GM20000 (cell line): ENCODE measurements at regions not wholly inside any gene's neighbourhood (a gene's known extent, or its start where the extent isn't known, plus 50 kb on each side); places are given as distances from the start of the nearest gene placed in this dataset.
"Not testable (repeated sequence)": the region's sequence is repeated elsewhere in the genome, so short reads cannot be mapped to it uniquely, and the experiment has no call there.

Experiments used
- DNase-seq: peaks from one replicate; pipeline ENCODE4 v3.0.0; 2012; ENCODE audit warnings: low spot score
- TF ChIP-seq, protein P1 (sequence below): IDR thresholded peaks from 2 replicates; pipeline ENCODE4 v1.5.1; 2012; ENCODE audit warnings: mild to moderate bottlenecking, control low read depth; ENCODE audit errors: extremely low read depth, missing control alignments

DNA sequence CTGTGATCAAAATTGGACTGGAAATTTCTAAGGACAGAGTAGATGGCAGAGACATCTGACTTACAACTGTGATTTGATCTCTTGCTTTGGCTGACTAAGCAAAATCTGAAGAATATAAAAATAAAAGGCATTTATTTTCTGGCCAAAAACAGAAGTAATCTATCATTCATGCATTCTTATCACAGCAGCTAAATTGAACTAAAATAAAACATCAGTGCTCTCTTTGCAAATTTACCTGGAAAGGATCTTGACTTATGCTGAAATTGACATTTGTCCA is 81.4 kb upstream of the ZNF678 start:
- TF ChIP-seq, protein P1, sequence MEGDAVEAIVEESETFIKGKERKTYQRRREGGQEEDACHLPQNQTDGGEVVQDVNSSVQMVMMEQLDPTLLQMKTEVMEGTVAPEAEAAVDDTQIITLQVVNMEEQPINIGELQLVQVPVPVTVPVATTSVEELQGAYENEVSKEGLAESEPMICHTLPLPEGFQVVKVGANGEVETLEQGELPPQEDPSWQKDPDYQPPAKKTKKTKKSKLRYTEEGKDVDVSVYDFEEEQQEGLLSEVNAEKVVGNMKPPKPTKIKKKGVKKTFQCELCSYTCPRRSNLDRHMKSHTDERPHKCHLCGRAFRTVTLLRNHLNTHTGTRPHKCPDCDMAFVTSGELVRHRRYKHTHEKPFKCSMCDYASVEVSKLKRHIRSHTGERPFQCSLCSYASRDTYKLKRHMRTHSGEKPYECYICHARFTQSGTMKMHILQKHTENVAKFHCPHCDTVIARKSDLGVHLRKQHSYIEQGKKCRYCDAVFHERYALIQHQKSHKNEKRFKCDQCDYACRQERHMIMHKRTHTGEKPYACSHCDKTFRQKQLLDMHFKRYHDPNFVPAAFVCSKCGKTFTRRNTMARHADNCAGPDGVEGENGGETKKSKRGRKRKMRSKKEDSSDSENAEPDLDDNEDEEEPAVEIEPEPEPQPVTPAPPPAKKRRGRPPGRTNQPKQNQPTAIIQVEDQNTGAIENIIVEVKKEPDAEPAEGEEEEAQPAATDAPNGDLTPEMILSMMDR: no peak
- DNase-seq: no peak

DNA sequence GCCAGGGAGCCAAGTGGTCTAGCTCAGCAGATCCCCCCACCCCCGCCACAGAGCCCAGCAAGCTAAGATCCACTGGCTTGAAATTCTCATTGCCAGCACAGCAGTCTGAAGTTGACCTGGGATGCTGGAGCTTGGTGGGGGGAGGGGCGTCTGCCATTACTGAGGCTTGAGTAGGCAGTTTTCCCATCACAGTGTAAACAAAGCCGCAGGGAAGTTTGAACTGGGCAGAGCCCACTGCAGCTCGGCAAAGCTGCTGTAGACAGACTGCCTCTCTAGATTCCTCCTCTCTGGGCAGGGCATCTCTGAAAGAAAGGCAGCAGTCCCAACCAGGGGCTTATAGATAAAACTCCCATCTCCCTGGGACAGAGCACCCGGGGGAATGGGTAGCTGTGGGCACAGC is 89.3 kb upstream of the ZNF678 start:
- DNase-seq: not testable (repeated sequence)

DNA sequence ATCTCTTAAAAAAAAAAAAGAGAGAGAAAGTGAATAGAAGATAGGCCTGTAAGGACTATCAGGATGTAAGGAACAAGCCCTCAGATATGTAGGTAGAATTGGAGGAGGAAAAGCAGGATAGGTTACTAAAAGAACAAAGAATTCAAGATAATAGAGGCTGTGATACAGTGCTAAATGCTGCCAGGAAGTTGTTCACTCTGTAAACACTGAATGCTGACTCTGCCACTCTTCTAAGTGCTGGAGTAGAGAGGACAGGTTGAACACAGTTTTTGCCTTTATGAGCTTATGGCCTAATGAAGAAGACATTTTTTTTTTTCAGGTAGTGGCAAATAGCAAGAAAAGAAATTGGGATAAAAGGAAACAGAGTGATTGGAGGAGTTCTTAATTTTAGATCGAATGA is 90.6 kb upstream of the ZNF678 start:
- TF ChIP-seq, protein P1: no peak
- DNase-seq: no peak

DNA sequence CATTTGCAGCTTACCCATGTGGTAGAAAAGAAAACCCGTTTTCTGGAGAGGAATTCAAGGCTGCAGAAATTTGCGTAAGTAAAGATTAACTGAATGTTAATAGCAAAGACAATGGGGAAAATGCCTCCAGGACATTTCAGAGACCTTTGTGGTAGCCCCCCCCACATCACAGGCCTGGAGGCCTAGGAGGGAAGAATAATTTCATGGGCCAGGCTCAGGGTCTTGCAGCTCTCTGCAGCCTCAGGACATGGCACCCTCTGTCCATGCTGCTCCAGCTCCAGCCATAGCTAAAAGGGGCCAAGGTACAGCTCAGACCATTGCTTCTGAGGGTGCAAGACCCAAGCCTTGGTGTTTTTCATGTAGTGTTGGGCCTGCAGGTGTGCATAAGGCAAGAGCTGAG is 92.7 kb upstream of the ZNF678 start:
- DNase-seq: no peak
- TF ChIP-seq, protein P1: no peak

DNA sequence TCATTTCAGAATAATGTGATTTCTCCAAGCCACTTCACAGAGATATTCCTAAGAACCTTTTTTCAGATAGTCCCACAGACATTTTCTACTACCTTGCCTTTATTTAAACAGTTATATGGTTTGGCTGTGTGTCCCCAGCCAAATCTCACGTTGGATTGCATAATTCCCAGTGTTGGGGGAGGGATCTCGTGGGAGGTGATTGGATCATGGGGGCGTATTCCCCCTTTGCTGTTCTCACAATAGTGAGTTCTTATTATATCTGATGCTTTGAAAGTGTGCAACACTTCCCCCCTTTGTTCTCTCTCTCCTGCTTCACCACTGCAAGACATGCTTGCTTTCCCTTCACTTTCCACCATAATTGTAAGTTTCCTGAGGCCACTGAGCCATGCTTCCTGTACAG is 93.6 kb upstream of the ZNF678 start:
- no peak for DNase-seq
- TF ChIP-seq, protein P1: no peak

DNA sequence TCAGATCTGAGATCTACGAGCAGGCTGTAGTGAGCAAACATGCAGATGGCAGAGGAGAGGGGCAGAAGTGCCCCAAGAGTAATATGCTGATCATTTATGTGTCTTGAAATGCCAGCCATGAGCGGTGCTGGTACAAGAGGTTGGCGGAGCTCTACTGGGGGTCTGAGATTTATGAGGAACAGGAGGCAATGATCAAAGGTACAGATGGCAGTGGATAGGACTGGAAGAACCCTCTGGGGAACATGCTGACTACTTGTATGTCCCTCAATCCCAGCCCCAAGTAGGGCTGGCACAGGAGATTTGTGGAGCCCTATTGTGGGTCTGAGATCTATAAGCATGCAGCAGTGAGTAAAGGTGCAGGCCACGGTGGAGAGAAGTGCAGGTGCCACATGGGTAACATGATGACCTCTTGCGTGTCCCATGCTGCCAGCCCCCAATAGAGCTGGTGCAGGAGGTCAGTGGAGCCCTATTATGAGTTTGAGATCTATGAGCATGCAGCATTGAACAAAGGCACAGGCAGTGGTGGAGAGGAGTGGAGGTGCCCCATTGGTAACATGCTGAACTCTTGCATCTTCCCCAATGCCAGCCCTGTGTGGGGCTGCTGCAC is 97.2 kb upstream of the ZNF678 start:
- TF ChIP-seq, protein P1: no peak
- DNase-seq: no peak

DNA sequence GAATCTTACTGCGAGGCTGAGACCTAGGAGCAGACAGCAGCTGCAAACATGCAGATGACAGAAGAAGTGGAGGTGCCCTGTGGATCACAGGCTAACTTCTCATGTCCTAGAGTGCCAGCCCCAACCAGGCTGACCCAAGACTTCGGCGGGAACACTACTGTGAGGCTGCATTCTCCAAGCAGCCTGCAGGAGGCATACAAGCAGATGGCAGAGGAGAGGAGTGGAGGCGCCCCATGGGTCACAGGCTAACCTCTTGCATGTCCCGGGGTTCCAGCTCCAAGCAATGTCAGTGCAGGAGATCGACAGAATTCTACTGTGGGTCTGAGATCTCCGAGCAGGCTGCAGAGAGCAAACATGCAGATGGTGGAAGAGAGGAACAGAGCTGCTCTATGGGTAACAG is 98.1 kb upstream of the ZNF678 start:
- TF ChIP-seq, protein P1: no peak

DNA sequence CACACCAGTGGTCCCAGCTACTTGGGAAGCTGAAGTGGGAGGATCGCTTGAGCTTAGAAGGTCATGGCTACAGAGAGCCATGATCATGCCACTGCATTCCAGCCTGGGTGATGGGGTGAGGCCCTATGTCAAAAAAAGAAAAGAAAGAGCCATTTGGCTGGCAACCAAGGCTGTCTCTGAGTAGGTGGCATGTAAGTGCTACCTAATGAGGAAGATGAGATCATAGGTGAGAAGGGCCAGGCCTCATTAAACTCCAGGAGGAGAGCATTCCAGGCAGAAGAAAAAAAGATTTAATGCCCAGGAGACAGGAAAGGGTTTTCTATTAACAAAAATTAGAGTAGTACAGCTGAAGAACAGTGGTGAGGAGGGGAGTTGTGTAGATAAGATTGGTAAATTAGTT is 103.4 kb upstream of the ZNF678 start:
- DNase-seq: no peak
- TF ChIP-seq, protein P1: no peak

More for the DNA sequence above, 98.1 kb upstream of the ZNF678 start:
- DNase-seq: no peak
